ENCODE measurements at regions not wholly inside any gene's neighbourhood (a gene's known extent, or its start where the extent isn't known, plus 50 kb on each side); places are given as distances from the start of the nearest gene placed in this dataset.
"Not testable (repeated sequence)": the region's sequence is repeated elsewhere in the genome, so short reads cannot be mapped to it uniquely, and the experiment has no call there.

DNA sequence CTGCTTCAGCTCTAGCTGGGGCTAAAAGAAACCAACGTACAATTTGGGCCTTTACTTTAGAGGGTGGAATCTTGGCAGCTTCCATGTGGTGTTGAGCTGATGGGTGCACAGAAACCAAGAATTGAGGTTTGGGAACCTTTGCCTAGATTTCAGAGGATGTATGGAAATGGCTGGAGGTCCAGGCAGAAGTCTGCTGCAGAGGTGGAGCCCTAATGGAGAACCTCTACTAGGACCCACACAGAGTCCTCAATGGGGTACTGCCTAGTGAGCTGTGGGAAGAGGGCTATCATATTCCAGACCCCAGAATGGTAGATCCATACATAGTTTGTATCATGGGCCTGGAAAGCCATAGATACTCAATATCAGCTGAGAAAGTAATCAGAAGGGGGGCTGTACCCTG lies 500.4 kb upstream of the ATP2B1 start:
- no peak for DNase-seq (ENCODE audit: low spot score)
- TF ChIP-seq, protein P1, sequence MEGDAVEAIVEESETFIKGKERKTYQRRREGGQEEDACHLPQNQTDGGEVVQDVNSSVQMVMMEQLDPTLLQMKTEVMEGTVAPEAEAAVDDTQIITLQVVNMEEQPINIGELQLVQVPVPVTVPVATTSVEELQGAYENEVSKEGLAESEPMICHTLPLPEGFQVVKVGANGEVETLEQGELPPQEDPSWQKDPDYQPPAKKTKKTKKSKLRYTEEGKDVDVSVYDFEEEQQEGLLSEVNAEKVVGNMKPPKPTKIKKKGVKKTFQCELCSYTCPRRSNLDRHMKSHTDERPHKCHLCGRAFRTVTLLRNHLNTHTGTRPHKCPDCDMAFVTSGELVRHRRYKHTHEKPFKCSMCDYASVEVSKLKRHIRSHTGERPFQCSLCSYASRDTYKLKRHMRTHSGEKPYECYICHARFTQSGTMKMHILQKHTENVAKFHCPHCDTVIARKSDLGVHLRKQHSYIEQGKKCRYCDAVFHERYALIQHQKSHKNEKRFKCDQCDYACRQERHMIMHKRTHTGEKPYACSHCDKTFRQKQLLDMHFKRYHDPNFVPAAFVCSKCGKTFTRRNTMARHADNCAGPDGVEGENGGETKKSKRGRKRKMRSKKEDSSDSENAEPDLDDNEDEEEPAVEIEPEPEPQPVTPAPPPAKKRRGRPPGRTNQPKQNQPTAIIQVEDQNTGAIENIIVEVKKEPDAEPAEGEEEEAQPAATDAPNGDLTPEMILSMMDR (IDR thresholded peaks at IDR 0.05): no peak
- Histone ChIP-seq H3K36me3 (no peaks in the 10 kb centered on the region), H3K4me1 (ENCODE audit: control insufficient read depth in 1 of 2, low read depth in 2 of 2) (no peaks in the 10 kb centered on the region), H3K9me3 (no peaks in the 10 kb centered on the region), H3K27me3 (replicated peaks; ENCODE audit: insufficient read depth) (no peaks in the 10 kb centered on the region), H3K4me3 (no peak overlapping the region), H3K27ac (no peak overlapping the region)
- no peak for ATAC-seq (ENCODE audit: insufficient number of reproducible peaks, low FRiP score, low read depth)

DNA sequence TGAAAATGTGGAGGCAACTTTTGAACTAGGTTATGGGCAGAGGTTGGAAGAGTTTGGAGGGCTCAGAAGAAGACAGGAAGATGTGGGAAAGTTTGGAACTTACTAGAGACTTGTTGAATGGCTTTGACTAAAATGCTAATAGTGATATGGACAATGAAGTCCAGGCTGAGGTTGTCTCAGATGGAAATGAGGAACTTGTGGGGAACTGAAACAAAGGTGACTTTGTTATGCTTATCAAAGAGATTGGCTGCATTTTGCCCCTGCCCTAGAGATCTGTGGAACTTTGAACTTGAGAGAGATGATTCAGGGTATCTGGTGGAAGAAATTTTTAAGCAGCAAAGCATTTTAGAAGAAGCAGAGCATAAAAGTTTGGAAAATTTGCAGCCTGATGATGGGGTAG lies 499.7 kb upstream of the ATP2B1 start:
- H3K27me3 ChIP-seq (replicated peaks; ENCODE audit: insufficient read depth); H3K36me3 ChIP-seq; H3K4me1 ChIP-seq (ENCODE audit: control insufficient read depth in 1 of 2, low read depth in 2 of 2); H3K27ac ChIP-seq; H3K9me3 ChIP-seq; ATAC-seq (ENCODE audit: insufficient number of reproducible peaks, low FRiP score, low read depth); H3K4me3 ChIP-seq; DNase-seq (ENCODE audit: low spot score): not testable (repeated sequence)

DNA sequence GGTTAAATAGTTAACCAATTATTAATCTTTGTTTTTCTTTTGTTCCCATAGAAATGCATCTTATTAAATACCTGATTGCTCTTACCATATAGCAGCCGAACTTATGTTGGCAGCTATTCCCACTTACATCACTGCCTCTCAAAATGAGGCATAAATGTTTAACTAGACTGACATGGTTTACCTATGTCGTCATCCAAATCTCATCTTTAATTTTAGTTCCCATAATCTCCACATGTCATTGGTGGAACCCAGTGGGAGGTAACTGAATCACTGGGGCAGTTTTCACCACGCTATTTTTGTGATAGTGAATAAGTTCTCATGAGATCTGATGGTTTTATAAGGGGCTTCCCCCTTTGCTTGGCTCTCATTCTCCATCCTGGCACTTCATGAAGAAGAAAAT lies 499.2 kb upstream of the ATP2B1 start:
- Histone ChIP-seq H3K4me3 (no peak overlapping the region), H3K27me3 (replicated peaks; ENCODE audit: insufficient read depth) (no peaks in the 10 kb centered on the region), H3K36me3 (no peaks in the 10 kb centered on the region), H3K27ac (no peak overlapping the region), H3K9me3 (no peaks in the 10 kb centered on the region), H3K4me1 (ENCODE audit: control insufficient read depth in 1 of 2, low read depth in 2 of 2) (no peaks in the 10 kb centered on the region)
- TF ChIP-seq, protein P1 (IDR thresholded peaks at IDR 0.05): no peak
- no peak for ATAC-seq (ENCODE audit: insufficient number of reproducible peaks, low FRiP score, low read depth)
- DNase-seq (ENCODE audit: low spot score): no peak

DNA sequence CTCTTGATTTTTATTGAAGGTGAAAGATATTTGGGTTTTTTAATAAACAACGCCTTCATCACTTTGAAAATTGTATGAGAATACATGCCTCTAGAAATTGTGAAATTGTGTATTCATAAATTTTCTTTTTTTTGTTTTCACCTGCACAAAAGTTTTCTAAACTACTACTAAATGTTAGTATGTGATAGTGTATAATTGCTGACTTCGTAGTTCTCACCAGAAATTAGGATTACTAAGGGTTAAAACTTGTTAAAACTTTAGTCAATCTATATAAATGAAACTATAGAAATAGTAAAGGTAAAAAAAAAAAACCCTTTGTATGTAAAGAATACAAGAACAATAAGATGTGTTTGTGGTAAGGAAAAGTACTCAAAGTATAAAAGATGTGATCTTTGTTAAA lies 496.5 kb upstream of the ATP2B1 start:
- no peaks in the 10 kb centered on the region for H3K9me3 ChIP-seq
- H3K4me3 ChIP-seq: no peak overlapping the region
- ATAC-seq (ENCODE audit: insufficient number of reproducible peaks, low FRiP score, low read depth) (no peak), DNase-seq (ENCODE audit: low spot score) (no peak)
- TF ChIP-seq, protein P1 (IDR thresholded peaks at IDR 0.05): no peak
- H3K27me3 ChIP-seq (replicated peaks; ENCODE audit: insufficient read depth): no peaks in the 10 kb centered on the region
- no peaks in the 10 kb centered on the region for H3K36me3 ChIP-seq
- no peaks in the 10 kb centered on the region for H3K4me1 ChIP-seq (ENCODE audit: control insufficient read depth in 1 of 2, low read depth in 2 of 2)
- H3K27ac ChIP-seq: no peak overlapping the region

DNA sequence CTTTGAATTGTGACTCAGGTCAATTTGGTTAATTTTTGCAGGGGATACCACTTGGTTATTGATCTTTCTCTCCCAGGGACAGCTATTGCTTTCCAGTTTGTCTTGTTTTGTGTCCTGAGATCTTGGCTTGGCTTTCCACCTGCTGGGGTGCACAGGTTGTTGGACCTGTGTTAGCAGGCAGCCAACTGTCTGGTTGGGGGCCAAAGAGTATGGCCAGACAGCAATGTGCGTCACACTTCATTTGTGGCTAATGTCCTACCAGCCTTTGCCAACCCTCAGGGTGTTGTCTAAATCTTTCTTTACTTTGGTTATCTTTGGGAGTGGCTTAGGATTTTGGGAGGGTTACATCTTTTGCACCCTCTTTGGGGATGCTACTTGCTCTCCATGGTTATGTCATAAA lies 494.9 kb upstream of the ATP2B1 start:
- Histone ChIP-seq H3K27me3 (replicated peaks; ENCODE audit: insufficient read depth) (no peaks in the 10 kb centered on the region), H3K36me3 (no peaks in the 10 kb centered on the region), H3K4me3 (no peak overlapping the region), H3K27ac (no peak overlapping the region), H3K4me1 (ENCODE audit: control insufficient read depth in 1 of 2, low read depth in 2 of 2) (no peaks in the 10 kb centered on the region), H3K9me3 (no peaks in the 10 kb centered on the region)
- DNase-seq (ENCODE audit: low spot score) (no peak), ATAC-seq (ENCODE audit: insufficient number of reproducible peaks, low FRiP score, low read depth) (no peak)
- TF ChIP-seq, protein P1 (IDR thresholded peaks at IDR 0.05): no peak

DNA sequence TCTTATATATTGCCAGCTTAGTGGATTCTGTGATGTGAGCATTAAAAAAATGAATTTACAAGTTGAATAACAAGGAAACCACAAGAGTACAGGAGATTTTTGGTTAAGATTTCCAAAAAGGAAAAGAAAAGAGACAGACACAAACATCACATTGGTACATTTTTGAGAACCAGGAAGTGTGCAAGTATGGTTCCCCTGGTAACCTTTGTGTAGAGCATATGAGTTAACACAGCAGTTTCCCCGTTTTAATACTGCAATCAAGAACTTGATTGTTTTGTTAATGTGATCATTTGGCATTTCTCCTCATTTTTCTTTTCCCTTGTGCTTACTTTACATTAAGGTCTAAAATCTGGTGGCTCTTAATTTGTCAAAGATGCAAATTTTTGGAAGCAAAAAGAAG lies 490.4 kb upstream of the ATP2B1 start:
- DNase-seq (ENCODE audit: low spot score): no peak
- no peaks in the 10 kb centered on the region for H3K4me1 ChIP-seq (ENCODE audit: control insufficient read depth in 1 of 2, low read depth in 2 of 2)
- no peak overlapping the region for H3K4me3 ChIP-seq
- no peaks in the 10 kb centered on the region for H3K27me3 ChIP-seq (replicated peaks; ENCODE audit: insufficient read depth)
- ATAC-seq (ENCODE audit: insufficient number of reproducible peaks, low FRiP score, low read depth): no peak
- H3K36me3 ChIP-seq: no peaks in the 10 kb centered on the region
- no peaks in the 10 kb centered on the region for H3K9me3 ChIP-seq
- H3K27ac ChIP-seq: no peak overlapping the region
- TF ChIP-seq, protein P1 (IDR thresholded peaks at IDR 0.05): no peak
